ENCODE measurements at regions not wholly inside any gene's neighbourhood (a gene's known extent, or its start where the extent isn't known, plus 50 kb on each side); places are given as distances from the start of the nearest gene placed in this dataset.

DNA sequence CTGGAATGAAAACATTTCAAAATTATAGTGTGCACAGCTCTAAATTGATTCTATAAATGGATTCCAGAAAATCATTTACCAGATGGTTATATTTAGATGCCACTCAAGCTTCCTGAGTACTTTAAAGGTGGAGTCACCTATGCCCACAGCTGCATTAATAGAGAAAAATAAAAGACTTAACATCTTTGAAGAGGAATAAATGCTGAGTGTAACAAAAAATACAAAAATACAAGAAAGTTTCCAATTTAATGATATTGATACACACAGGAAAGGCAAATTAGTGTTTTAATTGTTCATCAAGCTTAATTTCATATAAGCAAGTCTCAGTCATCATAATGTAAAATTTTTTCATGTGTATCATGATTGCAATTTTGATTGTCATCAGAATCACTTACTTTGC is 89.5 kb upstream of the MANEA start:
- FAIRE-seq (no peak), DNase-seq (ENCODE audit: insufficient read length, low spot score) (no peak)

DNA sequence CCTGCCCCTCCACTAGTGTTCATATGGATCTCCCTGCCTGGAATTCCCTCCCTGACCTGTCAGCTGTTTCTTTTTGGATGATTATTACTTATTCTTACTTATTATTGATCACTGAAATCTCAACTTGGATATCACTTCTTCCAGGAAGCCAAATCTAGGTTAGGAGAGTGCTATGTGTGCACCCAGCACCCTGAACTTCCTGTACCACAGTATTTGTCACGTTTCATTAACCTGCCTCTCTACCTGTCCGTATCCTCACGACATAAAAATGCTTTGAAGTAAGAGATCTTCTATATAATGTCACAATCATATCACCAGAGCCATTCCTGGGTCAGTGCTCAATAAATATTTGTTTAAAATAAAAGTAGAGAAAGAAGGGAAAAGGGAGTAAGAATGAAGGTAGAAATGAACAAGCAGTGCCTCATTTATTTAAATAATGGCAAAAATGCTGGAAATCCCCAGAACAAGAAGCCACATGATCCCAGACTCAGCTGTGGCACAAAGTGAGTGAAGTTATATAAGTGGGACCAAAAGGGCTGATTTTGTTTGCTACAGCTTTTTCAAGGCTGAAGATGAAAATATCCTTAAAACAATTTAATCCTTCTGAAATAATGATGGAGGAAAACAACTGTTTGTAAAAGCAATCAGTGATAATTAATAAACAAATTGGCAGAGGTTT is 88.0 kb upstream of the MANEA start:
- no peak for FAIRE-seq
- no peak for DNase-seq (ENCODE audit: insufficient read length, low spot score)

DNA sequence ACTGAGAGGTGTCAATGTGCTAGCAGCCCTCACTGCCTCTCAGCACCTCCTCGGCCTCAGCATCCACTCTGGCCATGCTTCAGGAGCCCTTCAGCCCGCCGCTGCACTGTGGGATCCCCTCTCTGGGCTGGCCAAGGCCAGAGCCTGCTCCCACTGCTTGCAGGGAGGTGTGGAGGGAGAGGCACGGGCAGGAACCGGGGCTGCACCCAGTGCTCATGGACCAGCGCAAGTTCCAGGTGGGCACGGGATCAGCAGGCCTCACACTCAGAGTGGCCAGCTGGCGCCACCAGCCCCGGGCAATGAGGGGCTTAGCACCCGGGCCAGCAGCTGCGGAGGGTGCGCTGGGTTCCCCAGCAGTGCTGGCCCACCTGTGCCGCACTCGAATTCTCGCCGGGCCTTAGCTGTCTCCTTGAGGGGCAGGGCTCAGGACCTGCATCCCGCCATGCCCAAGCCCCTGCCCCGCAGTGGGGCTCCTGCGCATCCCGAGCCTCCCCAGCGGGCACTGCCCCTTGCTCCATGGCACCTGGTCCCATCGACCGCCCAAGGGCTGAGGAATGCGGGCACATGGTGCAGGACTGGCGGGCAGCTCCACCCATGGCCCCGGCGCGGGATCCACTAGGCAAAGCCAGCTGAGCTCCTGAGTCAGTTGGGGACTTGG is 80.4 kb upstream of the MANEA start:
- FAIRE-seq (no peak), DNase-seq (ENCODE audit: insufficient read length, low spot score) (no peak)

DNA sequence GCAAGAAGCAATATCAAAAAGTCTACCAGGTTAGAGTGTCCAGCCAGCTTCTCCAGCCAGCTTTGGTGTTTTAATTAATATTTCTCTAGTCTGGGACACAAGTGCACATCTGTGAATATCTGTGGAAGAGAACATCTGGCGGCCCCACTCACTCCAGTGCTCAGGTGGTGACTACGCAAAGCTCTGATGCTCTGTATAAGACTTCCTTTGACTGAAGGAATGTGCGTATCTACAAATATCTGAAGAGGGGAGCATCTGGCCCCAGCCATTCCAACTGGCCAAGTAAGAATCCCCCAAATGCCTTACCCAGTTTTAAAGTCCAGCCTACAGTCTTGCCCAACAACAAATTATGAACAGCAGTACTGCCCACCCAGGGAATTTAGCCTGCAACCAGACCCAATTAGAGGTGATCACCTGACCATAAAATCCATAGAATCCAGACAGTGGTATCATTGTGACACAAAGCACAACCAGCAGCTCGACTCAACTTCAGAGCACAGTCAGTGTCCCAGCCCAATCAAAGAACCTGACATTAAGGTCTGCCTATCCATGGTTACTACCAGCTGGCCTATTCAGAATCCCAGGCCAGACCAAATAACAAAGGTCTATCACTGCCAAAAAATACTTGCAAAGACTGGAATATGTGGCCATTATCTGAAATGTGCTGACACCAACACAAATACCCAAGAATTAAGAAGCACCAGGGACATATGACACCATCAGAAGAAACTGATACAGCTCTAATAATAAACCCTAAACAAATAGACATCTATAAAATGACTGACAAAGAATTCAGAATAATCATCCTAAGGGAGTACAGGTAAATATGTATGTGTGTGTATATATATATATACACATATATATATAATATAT is 76.1 kb upstream of the MANEA start:
- no peak for FAIRE-seq
- DNase-seq (ENCODE audit: insufficient read length, low spot score), result no peak

DNA sequence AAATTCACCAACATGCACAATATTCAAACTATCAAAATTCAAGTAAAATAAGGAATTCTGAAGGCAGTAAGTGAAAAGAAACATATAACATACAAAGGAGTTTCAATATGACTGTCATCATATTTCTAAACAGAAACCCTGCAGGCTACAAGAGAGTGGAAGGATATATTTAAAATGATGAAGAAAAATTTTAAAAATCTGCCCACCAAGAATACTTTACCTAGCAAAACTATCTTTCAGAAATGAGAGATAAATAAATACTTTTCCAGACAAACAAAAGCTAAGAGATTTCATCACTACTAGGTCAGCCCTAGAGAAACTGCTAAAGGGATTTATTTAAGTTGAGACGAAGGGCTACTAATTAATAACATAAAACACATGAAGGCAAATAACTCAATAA is 73.8 kb upstream of the MANEA start:
- DNase-seq (ENCODE audit: insufficient read length, low spot score), result no peak
- no peak for FAIRE-seq

DNA sequence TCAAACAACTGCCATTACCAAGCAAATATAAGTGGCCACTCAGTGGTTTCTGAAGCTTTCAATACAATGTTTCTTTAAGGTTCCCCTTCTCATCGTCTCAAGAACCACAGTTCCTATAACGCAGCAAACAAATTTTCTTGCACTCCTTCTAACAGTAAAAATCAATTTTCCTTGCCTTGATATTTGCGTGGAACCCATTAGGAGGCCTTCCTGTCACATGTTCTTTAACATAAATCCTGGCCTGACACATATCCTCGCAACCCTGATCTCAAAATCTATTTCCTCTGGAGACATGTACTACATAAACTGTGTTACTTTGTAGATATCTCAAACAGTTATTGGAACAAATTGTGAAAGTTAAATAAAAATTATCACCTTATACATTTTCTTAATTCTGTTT is 65.9 kb upstream of the MANEA start:
- DNase-seq (ENCODE audit: insufficient read length, low spot score), result no peak
- FAIRE-seq, result no peak

DNA sequence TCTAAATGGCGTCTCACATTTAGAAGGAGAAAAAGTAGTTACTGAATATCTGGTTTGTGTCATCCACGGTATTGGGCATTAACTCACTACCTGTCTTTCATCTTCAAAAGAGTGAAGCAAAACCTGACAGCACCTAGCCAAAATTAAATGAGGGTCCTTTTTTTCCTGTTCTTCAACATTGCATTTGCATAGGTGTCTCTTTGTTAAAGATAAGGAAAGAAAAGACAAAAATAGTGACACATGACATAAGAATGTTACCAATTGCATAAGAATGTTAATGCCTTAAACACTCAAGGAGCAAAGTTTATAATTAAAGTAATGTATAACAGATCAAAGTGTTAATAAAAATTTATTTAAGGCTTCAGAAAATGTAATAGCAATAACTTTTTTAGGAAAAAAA is 61.4 kb upstream of the MANEA start:
- no peak for DNase-seq (ENCODE audit: insufficient read length, low spot score)
- FAIRE-seq, result no peak

DNA sequence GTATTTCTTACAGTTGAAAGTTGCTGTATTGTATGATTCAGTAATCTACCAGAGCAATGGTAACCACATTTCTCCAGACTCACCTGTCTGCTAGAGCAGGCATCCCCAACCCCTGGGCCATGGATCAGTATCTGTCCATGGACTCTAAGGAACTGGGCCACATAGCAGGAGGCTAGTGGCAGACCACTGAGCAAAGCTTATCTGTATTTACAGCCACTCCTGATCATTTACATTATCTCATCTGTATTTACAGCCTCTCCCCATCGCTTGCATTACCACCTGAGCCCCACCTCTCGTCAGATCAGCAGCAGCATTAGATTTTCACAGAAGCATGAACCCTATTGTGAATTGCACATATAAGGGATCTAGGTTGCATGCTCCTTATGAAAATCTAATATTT is 60.3 kb upstream of the MANEA start:
- DNase-seq (ENCODE audit: insufficient read length, low spot score), result no peak
- FAIRE-seq, result no peak

DNA sequence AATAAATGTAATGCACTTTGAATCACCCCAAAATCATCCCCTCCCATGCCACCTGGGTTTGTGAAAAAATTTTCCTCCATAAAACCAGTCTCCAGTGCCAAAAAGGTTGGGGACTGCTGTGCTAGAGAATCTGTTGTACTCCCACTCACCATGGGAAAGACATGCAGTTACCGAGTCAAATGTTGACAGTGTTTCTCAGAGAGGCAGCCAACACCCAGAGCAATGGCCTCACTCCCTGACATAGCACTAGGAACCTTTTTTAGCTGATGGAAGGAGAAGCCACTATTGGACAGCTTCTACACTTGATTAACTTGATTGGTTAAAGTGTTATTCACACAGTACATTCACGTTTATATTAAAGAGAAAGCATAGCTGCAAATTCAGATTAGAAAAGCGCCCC is 59.8 kb upstream of the MANEA start:
- FAIRE-seq (no peak), DNase-seq (ENCODE audit: insufficient read length, low spot score) (no peak)

DNA sequence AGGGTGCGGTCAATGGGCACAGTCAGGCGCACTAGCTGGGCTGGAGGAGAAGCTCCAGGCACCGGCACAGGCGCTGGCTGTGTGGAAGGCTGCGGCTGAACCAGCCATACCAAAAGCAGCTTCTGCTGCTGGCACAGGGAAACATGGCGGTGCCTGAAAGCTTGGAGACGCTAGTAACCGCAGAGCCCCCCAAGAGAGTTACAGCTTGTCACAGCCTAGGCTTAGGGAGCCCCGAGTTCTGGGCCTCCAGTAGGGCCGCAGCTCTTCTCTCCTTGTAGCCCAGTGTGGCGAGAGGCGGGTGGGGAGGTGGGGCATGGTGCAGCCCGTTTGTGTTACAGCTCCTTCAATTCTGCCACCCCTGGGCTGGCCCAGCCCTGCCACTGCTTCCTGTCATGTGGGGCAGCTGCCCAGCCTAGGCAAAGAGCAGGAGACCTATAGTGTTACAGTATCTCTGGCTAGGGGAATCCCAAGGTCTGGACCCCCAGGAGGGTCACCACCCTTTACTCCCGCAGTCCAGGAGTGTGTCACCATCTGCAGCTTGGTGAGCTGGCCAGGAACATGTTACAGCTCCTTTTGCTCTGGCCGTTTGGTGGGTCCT is 58.6 kb upstream of the MANEA start:
- no peak for DNase-seq (ENCODE audit: insufficient read length, low spot score)
- no peak for FAIRE-seq

DNA sequence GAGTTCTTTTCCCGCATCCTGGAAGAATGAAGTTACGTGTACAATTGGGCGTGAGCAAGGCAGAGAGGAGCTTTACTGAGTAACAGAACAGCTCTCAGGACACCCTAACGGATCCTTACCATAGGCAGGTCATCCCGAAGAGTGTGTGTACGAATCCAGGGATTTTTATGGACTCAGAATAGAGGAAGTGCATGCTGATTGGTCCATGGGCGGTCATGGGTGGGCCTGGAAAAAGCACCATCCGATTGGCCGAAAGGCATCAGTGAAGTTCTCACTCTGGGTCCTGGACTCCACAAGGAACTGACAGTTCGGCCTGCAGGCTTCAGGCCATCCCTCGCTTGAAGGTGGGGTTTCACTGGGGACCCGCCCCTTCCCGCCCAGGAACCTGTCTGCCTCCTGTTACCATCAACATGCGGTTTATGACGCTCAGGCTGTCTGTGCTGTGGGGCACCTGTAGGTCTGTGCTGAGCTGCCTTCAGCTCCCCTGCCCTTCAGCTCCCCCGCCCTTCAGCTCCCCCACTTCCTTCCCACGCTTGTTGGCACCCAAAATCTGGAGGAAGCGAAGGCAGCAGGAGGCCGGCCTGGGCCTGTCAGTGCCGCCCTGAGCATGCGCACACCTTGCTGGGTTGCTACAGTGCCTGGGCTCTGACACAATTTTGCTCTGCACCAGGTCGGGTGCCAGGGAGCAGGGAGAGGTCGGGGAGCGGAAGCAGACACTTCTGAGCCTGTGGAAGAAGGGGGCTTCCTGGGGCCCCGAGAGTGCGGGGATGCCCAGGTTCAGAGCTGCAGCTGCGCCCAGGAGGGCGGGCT is 57.9 kb upstream of the MANEA start:
- FAIRE-seq, result no peak

DNA sequence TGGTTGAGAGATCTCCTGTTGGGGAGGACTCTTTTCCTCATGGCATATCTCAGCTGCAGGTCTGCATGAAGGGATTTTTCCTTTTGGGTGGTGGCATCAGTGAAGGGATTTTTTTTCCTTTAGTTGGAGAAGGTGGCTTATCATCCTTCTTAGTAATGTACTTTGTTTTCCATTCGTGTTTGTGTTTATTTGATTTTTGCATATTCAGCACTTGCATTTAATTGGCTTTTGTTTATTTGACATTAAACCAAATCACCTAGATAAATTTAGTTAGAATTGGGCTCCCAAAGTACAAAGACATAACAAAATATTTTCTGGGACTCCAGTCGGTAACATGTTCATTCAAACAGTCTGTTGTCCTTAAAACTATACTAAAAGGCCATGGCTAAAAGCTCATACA is 56.2 kb upstream of the MANEA start:
- DNase-seq (ENCODE audit: insufficient read length, low spot score) (no peak), FAIRE-seq (no peak)

More for the DNA sequence above, 57.9 kb upstream of the MANEA start:
- no peak for DNase-seq (ENCODE audit: insufficient read length, low spot score)
